ENCODE measurements at regions not wholly inside any gene's neighbourhood (a gene's known extent, or its start where the extent isn't known, plus 50 kb on each side); places are given as distances from the start of the nearest gene placed in this dataset.

GRCh38 chr3:102141096-102141927 lies 292.0 kb downstream of the NFKBIZ start:
- TF ChIP-seq CTCF (conservative IDR thresholded peaks at IDR 0.05 in 1 of 2, IDR thresholded peaks at IDR 0.05 in 1 of 2; ENCODE audit: low read depth in 1 of 2, low read length in 2 of 2) (no peak), EZH2 (IDR thresholded peaks at IDR 0.05; ENCODE audit: low read length, missing control alignments) (no peak)

All from fibroblast of lung (primary cell).